ENCODE measurements at regions not wholly inside any gene's neighbourhood (a gene's known extent, or its start where the extent isn't known, plus 50 kb on each side); places are given as distances from the start of the nearest gene placed in this dataset. TPM values are rescaled to one million over a fixed set of nuclear protein-coding genes. Genes with fewer than 3 reads are reported as not detected.

GRCh38 chr12:108063192-108063591 is 65.9 kb upstream of the WSCD2 start:
- FAIRE-seq (no peak), DNase-seq (ENCODE audit: low spot score in 2 of 2) (no peak)

GRCh38 chr12:108065069-108065468 is 64.0 kb upstream of the WSCD2 start:
- FAIRE-seq: no peak
- DNase-seq (ENCODE audit: low spot score in 2 of 2): no peak

GRCh38 chr12:108066583-108067577 is 62.2 kb upstream of the WSCD2 start:
- DNase-seq (ENCODE audit: low spot score in 2 of 2): no peak
- FAIRE-seq: no peak

GRCh38 chr12:108069651-108070165 is 59.4 kb upstream of the WSCD2 start:
- FAIRE-seq (no peak), DNase-seq (ENCODE audit: low spot score in 2 of 2) (no peak)

- DNase-seq (ENCODE audit: low spot score in 2 of 2): no peak
Measured at GRCh38 chr12:108075561-108075960, 53.5 kb upstream of the WSCD2 start.

GRCh38 chr12:108076556-108076955 is 52.5 kb upstream of the WSCD2 start:
- FAIRE-seq (no peak), DNase-seq (ENCODE audit: low spot score in 2 of 2) (no peak)

More at GRCh38 chr12:108075561-108075960, 53.5 kb upstream of the WSCD2 start:
- no peak for FAIRE-seq

GRCh38 chr12:108078428-108078827 is 50.7 kb upstream of the WSCD2 start:
- FAIRE-seq: no peak
- DNase-seq (ENCODE audit: low spot score in 2 of 2): no peak

Small RNA genes lying in the stretch of these regions (small RNA-seq; reads per million reads assigned to genes)
- gene AC126177.5: not detected

Measured in frontal cortex (tissue), 4 donors.